ENCODE measurements at regions not wholly inside any gene's neighbourhood (a gene's known extent, or its start where the extent isn't known, plus 50 kb on each side); places are given as distances from the start of the nearest gene placed in this dataset.

DNA sequence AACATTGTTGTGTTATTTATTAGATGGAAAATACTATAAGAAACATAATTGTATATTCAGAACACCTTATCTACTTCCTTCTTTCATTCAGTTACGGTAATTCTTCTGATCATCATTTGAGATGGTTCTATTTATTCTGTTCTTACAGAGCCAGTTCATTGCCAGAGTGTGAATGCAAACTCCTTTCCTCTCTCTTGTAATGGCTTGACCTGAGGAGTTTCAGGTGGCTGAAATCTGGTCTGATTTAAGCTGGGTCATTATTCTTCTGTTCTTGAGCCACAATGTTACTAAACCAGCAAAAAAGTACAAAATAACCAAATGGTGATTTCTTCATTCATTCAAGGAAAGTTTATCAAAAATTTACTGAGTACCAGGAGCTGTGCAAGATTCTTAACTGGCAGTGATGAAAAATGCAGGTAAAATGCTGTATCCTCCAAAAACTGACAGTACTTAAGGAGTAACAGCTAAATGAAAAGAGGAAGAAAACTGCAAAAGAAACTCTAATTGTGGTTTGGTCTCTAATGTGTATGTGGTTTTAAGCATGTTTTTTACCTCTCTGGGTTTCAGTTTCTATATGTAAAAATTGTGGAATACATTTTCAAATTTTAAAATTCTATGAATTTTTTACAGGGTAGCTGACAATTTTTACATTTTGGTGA is 182.4 kb upstream of the UFM1 start:
- DNase-seq, result peak; percentile 39
- no peaks in the 10 kb centered on the region for H3K9me3 ChIP-seq (ENCODE audit: control extremely low read depth in 1 of 3, control insufficient read depth in 2 of 3, insufficient read depth in 1 of 3, low read length in 2 of 3)
- peak overlapping the region; percentile 66 for H3K4me3 Mint-ChIP-seq
- peak overlapping the region; percentile 44 for H3K9ac ChIP-seq (ENCODE audit: low read length)
- H3K4me3 ChIP-seq (ENCODE audit: control extremely low read depth in 1 of 5, extremely low read depth in 1 of 5, insufficient read depth in 1 of 5, low read depth in 2 of 5, low read length in 4 of 5), result peak overlapping the region in 3 of 5 experiments; percentile 11 to 34 (median 13)
- peak overlapping the region; percentile 71 for H3K27ac Mint-ChIP-seq
- POLR2A ChIA-PET, result no interaction called here
- peak overlapping the region; percentile 62 for H3K4me2 ChIP-seq (replicated peaks; ENCODE audit: low read depth, low read length, poor library complexity, severe bottlenecking)
- no peaks in the 10 kb centered on the region for H3K79me2 ChIP-seq (ENCODE audit: control insufficient read depth, insufficient read depth, low read length)
- H3K27me3 Mint-ChIP-seq, result no peaks in the 10 kb centered on the region
- H3K36me3 ChIP-seq (replicated peaks in 1 of 2; ENCODE audit: control extremely low read depth in 1 of 2, control insufficient read depth in 1 of 2, extremely low read depth in 1 of 2, insufficient read depth in 2 of 2, low read length in 1 of 2), result no peaks in the 10 kb centered on the region
- TF ChIP-seq, protein P1, sequence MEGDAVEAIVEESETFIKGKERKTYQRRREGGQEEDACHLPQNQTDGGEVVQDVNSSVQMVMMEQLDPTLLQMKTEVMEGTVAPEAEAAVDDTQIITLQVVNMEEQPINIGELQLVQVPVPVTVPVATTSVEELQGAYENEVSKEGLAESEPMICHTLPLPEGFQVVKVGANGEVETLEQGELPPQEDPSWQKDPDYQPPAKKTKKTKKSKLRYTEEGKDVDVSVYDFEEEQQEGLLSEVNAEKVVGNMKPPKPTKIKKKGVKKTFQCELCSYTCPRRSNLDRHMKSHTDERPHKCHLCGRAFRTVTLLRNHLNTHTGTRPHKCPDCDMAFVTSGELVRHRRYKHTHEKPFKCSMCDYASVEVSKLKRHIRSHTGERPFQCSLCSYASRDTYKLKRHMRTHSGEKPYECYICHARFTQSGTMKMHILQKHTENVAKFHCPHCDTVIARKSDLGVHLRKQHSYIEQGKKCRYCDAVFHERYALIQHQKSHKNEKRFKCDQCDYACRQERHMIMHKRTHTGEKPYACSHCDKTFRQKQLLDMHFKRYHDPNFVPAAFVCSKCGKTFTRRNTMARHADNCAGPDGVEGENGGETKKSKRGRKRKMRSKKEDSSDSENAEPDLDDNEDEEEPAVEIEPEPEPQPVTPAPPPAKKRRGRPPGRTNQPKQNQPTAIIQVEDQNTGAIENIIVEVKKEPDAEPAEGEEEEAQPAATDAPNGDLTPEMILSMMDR (IDR thresholded peaks at IDR 0.05), result no peak
- TF ChIP-seq EZH2 (IDR thresholded peaks at IDR 0.05; ENCODE audit: borderline replicate concordance, insufficient read depth, low read depth, low read length, poor library complexity, severe bottlenecking), result no peak
- no CpG with 5 or more reads among the region's 1 CpG for WGBS (ENCODE audit: insufficient coverage)
- no peaks in the 10 kb centered on the region for H3K9me3 Mint-ChIP-seq (ENCODE audit: insufficient read depth)
- peak overlapping the region; percentile 31 for H2AFZ ChIP-seq (ENCODE audit: insufficient read depth, low read depth, low read length, poor library complexity, severe bottlenecking)
- peak overlapping the region in 1 of 2 donors; percentile 29 for H3K27ac ChIP-seq (ENCODE audit: low read length in 2 of 2)
- peaks cover 9 to 16% of the 10 kb centered on the region in 2 donors for H3K4me1 ChIP-seq (ENCODE audit: control insufficient read depth in 2 of 2, insufficient read depth in 2 of 2, low read length in 2 of 2)
- H4K20me1 ChIP-seq (ENCODE audit: control insufficient read depth, insufficient read depth, low read length, poor library complexity, severe bottlenecking), result no peaks in the 10 kb centered on the region
- peak; percentile 28 for ATAC-seq (ENCODE audit: low read depth)
- H3K27me3 ChIP-seq (replicated peaks in 1 of 4; ENCODE audit: control extremely low read depth in 1 of 4, control insufficient read depth in 3 of 4, insufficient read depth in 4 of 4, low read length in 3 of 4), result no peaks in the 10 kb centered on the region
- H3K4me1 Mint-ChIP-seq, result peaks cover 9% of the 10 kb centered on the region
- CTCF ChIA-PET, result no interaction called here
- intact Hi-C loops (cut with micrococcal nuclease), result no loop called here

DNA sequence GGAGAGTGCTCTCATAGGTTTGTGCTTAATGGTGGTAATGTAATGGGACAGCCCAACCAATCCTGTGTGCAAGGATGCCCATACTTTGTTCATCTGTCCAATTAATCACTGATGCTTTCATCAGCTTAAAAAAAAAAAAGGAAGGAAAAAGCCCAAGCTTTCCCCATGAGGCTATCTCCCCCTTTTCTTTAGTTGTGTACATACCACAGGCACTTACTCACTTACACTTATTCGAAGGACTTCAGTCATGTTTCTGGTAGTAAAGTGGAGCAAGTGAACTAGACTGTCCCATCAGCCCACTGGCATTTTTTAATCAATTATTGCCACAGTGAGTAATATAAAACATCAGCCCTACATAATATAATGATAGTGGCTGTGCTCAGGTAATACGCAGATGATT is 183.5 kb upstream of the UFM1 start:
- Mint-ChIP-seq H3K27me3 (no peaks in the 10 kb centered on the region), H3K27ac (no peak overlapping the region), H3K9me3 (ENCODE audit: insufficient read depth) (no peaks in the 10 kb centered on the region), H3K4me3 (no peak overlapping the region), H3K4me1 (peaks cover 9% of the 10 kb centered on the region)
- POLR2A ChIA-PET, result no interaction called here
- DNase-seq (no peak), ATAC-seq (ENCODE audit: low read depth) (no peak)
- H3K79me2 ChIP-seq (ENCODE audit: control insufficient read depth, insufficient read depth, low read length), result no peaks in the 10 kb centered on the region
- no peaks in the 10 kb centered on the region for H4K20me1 ChIP-seq (ENCODE audit: control insufficient read depth, insufficient read depth, low read length, poor library complexity, severe bottlenecking)
- no peak overlapping the region for H3K4me3 ChIP-seq (ENCODE audit: control extremely low read depth in 1 of 5, extremely low read depth in 1 of 5, insufficient read depth in 1 of 5, low read depth in 2 of 5, low read length in 4 of 5)
- CTCF ChIA-PET, result no interaction called here
- intact Hi-C loops (cut with micrococcal nuclease), result no loop called here
- no peak overlapping the region for H2AFZ ChIP-seq (ENCODE audit: insufficient read depth, low read depth, low read length, poor library complexity, severe bottlenecking)
- H3K9ac ChIP-seq (ENCODE audit: low read length), result no peak overlapping the region
- H3K27ac ChIP-seq (ENCODE audit: low read length in 2 of 2), result no peak overlapping the region
- no peak overlapping the region for H3K4me2 ChIP-seq (replicated peaks; ENCODE audit: low read depth, low read length, poor library complexity, severe bottlenecking)
- H3K36me3 ChIP-seq (replicated peaks in 1 of 2; ENCODE audit: control extremely low read depth in 1 of 2, control insufficient read depth in 1 of 2, extremely low read depth in 1 of 2, insufficient read depth in 2 of 2, low read length in 1 of 2), result no peaks in the 10 kb centered on the region
- WGBS (ENCODE audit: insufficient coverage), result no CpG with 5 or more reads among the region's 2 CpGs
- H3K9me3 ChIP-seq (ENCODE audit: control extremely low read depth in 1 of 3, control insufficient read depth in 2 of 3, insufficient read depth in 1 of 3, low read length in 2 of 3), result no peaks in the 10 kb centered on the region
- TF ChIP-seq, protein P1 (IDR thresholded peaks at IDR 0.05), result no peak
- H3K4me1 ChIP-seq (ENCODE audit: control insufficient read depth in 2 of 2, insufficient read depth in 2 of 2, low read length in 2 of 2), result peaks cover 9 to 16% of the 10 kb centered on the region in 2 donors
- no peaks in the 10 kb centered on the region for H3K27me3 ChIP-seq (replicated peaks in 1 of 4; ENCODE audit: control extremely low read depth in 1 of 4, control insufficient read depth in 3 of 4, insufficient read depth in 4 of 4, low read length in 3 of 4)
